BJ (cell line): ENCODE measurements at regions not wholly inside any gene's neighbourhood (a gene's known extent, or its start where the extent isn't known, plus 50 kb on each side); places are given as distances from the start of the nearest gene placed in this dataset.

Experiments
- CTCF ChIA-PET: fragments of 350-600 bp; formaldehyde crosslinking; extraction: SDS; loops from one replicate; lab custom pipeline; 2021; ENCODE audit warnings: antibody characterized with exemption, inconsistent platforms; lab: Yijun Ruan, JAX
- POLR2A ChIA-PET: fragments of 300-600 bp; sonication (Branson Sonifier 250); formaldehyde crosslinking; extraction: SDS; loops from one replicate; lab custom pipeline; 2021; ENCODE audit warnings: antibody characterized with exemption; lab: Charles Lee
- DNase-seq: peaks from one replicate; pipeline ENCODE4 v3.0.0-alpha.2; 2011; ENCODE audit warnings: low read depth
- H3K27me3 ChIP-seq: 2 replicates; pipeline ENCODE4 v1.6.0; 2011; ENCODE audit warnings: low read length; ENCODE audit not compliant: control insufficient read depth, insufficient read depth
- H3K36me3 ChIP-seq: 2 replicates; pipeline ENCODE4 v1.5.1; 2011; ENCODE audit warnings: low read length; ENCODE audit not compliant: control insufficient read depth, insufficient read depth
- H3K4me3 ChIP-seq: 2 replicates; pipeline ENCODE4 v1.5.1; 2011; ENCODE audit warnings: low read depth, mild to moderate bottlenecking, control low read depth, low read length
- TF ChIP-seq, protein P1 (sequence below): IDR thresholded peaks from 2 replicates; pipeline ENCODE4 v1.5.1; 2011; ENCODE audit warnings: low read depth, mild to moderate bottlenecking, control low read depth, inconsistent platforms, low read length, moderate library complexity; ENCODE audit not compliant: insufficient read depth

DNA sequence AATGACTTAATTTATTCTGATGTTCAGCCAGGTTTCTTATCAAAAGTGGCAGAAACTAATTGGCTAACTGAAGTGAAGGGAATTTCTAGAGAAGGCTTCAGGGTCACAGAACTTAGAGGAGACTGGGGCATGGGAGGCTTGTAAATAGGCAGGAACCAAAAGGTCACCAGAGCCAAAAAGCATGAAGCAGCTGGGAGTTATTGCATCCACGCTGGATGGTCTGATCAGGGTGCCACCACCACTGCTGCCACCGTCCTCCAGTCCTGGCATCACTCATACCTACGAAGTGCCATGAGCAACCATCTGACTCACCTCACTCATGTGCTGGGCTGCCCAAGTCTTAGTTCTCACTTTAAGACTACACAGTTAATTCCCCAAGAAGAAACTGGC lies 82.5 kb upstream of the DPH5 start:
- no peaks in the 10 kb centered on the region for H3K27me3 ChIP-seq
- H3K36me3 ChIP-seq = no peaks in the 10 kb centered on the region
- POLR2A ChIA-PET = no interaction called here
- H3K4me3 ChIP-seq = no peak overlapping the region
- no peak for DNase-seq
- CTCF ChIA-PET = no interaction called here
- TF ChIP-seq, protein P1, sequence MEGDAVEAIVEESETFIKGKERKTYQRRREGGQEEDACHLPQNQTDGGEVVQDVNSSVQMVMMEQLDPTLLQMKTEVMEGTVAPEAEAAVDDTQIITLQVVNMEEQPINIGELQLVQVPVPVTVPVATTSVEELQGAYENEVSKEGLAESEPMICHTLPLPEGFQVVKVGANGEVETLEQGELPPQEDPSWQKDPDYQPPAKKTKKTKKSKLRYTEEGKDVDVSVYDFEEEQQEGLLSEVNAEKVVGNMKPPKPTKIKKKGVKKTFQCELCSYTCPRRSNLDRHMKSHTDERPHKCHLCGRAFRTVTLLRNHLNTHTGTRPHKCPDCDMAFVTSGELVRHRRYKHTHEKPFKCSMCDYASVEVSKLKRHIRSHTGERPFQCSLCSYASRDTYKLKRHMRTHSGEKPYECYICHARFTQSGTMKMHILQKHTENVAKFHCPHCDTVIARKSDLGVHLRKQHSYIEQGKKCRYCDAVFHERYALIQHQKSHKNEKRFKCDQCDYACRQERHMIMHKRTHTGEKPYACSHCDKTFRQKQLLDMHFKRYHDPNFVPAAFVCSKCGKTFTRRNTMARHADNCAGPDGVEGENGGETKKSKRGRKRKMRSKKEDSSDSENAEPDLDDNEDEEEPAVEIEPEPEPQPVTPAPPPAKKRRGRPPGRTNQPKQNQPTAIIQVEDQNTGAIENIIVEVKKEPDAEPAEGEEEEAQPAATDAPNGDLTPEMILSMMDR = no peak

DNA sequence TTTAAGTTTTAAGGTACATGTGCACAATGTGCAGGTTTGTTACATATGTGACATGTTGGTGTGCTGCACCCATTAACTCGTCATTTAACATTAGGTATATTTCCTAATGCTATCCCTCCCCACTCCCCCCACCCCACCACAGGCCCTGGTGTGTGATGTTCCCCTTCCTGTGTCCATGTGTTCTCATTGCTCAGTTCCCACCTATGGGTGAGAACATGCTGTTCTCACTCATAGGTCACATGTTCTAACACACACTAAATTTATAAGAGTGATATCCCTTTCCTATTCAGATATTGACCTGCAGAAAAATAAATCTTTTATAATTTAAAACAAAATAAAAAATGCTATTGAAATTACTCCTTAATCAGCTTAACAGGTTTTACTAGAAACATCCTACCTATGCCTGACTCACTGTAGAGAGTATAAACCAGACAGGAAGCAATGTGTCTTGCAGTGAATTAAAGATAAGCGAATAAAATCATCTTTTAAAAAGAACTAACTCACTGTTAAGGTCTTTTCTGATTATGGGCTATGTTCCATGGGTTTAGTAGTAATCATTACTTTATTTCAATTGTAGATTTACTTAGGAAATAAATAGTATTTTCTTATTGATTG lies 82.0 kb upstream of the DPH5 start:
- ChIA-PET CTCF (no interaction called here), POLR2A (no interaction called here)
- no peaks in the 10 kb centered on the region for H3K36me3 ChIP-seq

DNA sequence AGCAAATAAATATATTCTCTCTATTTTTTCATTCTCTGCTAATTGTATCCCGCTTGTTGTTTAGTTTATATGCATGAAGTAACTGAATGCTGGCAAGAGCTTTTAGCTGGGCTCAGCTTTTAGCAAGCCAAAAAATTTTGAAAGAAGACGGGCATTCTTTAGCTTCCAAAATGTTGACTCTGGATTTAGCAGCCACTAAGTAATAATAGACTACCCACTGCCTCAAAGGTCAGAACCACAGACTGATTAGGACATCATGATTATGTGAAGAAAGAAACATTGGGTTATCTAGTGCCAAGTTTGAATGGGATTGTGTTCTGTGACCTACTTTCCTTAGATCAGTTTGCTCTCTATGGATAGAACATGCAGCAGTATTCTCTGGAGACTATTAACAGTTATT lies 80.3 kb upstream of the DPH5 start:
- no peaks in the 10 kb centered on the region for H3K27me3 ChIP-seq
- DNase-seq = peak; percentile 11
- no peak overlapping the region for H3K4me3 ChIP-seq
- POLR2A ChIA-PET = interaction anchor here (0.6 to 0.7 kb wide), 2 partner anchors 127 to 300 kb away, joined by 3 read pairs; no protein-coding TSS in a partner anchor
- TF ChIP-seq, protein P1 = no peak
- H3K36me3 ChIP-seq = no peaks in the 10 kb centered on the region
- CTCF ChIA-PET = interaction anchor here (1.0 kb wide), 1 partner anchor 16 kb away, joined by 3 read pairs; no protein-coding TSS in a partner anchor

More for the DNA sequence above, 82.0 kb upstream of the DPH5 start:
- H3K4me3 ChIP-seq = no peak overlapping the region
- no peak for DNase-seq
- H3K27me3 ChIP-seq = no peaks in the 10 kb centered on the region
- TF ChIP-seq, protein P1 = no peak

DNA sequence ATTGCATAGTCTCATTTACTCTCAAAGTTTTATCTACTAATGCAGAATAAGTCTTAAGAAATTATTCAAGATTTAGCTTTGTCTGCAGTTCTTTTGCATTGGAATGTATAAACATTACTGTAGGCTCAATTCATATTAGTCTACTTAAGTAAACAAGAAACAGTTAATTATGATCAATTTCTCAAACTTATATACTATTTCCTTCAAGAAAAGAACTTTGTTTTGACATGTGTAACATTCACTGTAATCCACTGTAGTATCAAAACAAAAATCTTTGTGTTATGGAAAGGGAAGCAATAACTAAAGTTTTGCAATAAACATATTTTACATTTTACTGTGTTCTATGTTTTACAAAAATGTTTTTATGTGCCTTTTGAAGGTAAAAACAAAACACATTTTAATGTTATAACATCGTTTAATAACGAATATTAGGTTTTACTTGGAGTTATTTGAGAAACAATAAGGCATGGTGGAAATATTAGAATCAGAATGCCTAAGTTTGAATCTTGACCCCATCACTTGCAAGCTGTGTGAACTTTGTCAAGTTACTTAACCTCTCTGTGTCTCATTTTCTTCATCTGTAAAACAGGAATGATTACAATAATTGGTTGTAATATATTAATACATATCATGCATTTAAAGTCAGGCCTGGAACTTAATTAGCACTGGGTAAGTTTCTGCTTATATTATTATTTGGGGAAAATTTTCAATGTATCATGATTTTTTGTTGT lies 77.0 kb upstream of the DPH5 start:
- H3K36me3 ChIP-seq = no peaks in the 10 kb centered on the region
- no peak overlapping the region for H3K4me3 ChIP-seq
- ChIA-PET CTCF (interaction anchor here (0.7 to 2.6 kb wide), 3 partner anchors 26 to 136 kb away, joined by 3 to 6 read pairs (median 3); no protein-coding TSS in a partner anchor), POLR2A (no interaction called here)
- TF ChIP-seq, protein P1 = no peak
- no peaks in the 10 kb centered on the region for H3K27me3 ChIP-seq
- no peak for DNase-seq

DNA sequence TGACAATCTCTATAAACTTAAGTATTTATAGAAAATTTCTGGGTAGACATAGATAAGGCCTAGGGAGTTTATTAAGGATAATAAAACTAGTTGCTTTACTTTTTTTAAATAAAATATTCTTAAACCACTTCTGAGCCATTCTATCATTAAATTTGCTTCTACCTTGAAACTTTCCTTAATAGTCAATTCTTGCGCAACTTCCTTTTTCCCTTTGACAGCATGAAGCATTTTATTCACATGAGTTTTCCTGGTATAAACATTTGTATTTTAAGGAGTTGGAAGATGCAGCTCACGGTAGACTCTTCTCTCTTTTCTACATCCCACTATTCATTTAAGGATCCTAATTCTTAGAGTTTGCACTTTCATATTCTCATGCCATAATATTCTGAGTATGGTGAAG lies 75.8 kb upstream of the DPH5 start:
- TF ChIP-seq, protein P1 = no peak
- no peaks in the 10 kb centered on the region for H3K27me3 ChIP-seq
- peak; percentile 5 for DNase-seq
- ChIA-PET CTCF (no interaction called here), POLR2A (no interaction called here)
- H3K4me3 ChIP-seq = no peak overlapping the region
- H3K36me3 ChIP-seq = no peaks in the 10 kb centered on the region
